GM18499 (cell line): ENCODE measurements at regions not wholly inside any gene's neighbourhood (a gene's known extent, or its start where the extent isn't known, plus 50 kb on each side); places are given as distances from the start of the nearest gene placed in this dataset.
"Not testable (repeated sequence)": the region's sequence is repeated elsewhere in the genome, so short reads cannot be mapped to it uniquely, and the experiment has no call there.

ENCODE experiments used
- ATAC-seq: cut with Tn5 transposase; IDR thresholded peaks from one replicate; pipeline ENCODE4 v1.9.1; 2021; ENCODE audit warnings: moderate number of reproducible peaks; ENCODE audit not compliant: insufficient read depth, unreplicated experiment

GRCh38 chr4:81704461-81704860, 232.8 kb upstream of the RASGEF1B start:
- no peak for ATAC-seq

GRCh38 chr4:81700189-81700588, 228.5 kb upstream of the RASGEF1B start:
- no peak for ATAC-seq

DNA sequence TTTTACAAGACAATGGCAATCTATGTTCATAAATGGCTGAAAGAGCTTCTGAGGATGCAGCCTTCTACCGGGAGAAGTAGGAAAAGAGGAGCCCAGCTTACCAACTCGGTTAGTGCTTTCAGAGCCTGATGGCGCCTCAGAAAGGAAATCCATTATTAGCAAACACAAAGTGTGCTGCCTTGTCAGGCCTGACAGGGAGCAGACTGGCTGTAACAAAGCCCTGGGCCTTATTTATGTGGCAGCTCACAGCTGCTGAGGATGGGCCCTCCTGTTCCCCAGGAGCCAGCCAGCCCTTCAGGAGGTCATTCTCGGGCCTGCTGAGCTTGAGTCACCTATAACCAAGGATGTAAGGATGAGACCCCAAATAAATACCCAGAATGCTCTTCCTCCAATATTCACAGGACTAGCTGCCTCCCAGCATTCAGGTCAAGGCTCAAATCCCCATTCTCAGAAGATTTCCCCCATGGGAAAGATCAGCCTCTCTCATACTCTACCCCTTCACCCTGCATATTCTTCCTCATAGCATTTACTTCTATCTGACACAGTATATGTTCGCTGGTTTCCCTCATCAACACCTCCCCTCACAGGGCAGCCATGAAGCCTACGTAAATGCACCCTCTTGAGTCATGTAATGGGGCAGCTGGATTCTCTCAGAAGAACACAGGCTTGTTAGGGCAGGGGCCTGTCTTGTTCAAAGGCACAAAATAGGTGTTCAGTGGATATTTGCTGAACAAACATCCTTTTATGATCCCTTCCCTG, 227.0 kb upstream of the RASGEF1B start:
- no peak for ATAC-seq

DNA sequence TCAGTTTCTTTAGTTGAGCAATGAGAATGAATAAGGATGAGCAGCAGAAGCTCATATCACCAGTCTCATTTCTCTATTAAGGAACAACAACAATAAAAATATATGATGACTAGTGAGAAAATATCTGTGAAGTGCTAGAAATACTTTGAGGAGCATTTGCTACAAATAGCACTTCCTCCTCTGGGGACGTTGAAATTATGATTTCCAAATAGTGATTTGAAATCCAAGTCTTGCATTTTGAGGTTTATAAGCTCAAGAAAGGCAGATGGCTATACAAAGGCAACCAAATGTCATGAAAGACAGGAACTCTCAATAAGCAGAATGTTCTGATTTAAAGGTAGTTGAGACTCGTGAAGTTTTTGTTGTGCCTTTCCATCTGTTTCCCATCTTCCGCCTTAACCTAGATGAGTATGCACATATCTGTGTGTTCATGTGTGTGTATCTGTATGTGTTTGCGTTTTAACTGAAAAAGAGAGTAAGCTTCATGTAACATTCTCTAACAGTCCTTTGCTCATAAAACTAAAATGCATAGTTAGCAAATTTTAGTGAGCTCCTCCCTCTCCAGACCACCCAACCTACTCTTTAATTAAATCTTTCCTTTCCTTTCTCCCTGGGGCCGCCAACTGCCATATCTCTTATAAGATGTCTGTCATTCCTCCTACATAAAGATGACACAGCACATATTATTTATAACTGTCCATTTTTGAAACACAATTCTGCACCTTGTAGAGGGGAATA, 222.6 kb upstream of the RASGEF1B start:
- ATAC-seq = no peak

GRCh38 chr4:81690871-81691270, 219.2 kb upstream of the RASGEF1B start:
- no peak for ATAC-seq

GRCh38 chr4:81688085-81688484, 216.4 kb upstream of the RASGEF1B start:
- ATAC-seq = no peak

DNA sequence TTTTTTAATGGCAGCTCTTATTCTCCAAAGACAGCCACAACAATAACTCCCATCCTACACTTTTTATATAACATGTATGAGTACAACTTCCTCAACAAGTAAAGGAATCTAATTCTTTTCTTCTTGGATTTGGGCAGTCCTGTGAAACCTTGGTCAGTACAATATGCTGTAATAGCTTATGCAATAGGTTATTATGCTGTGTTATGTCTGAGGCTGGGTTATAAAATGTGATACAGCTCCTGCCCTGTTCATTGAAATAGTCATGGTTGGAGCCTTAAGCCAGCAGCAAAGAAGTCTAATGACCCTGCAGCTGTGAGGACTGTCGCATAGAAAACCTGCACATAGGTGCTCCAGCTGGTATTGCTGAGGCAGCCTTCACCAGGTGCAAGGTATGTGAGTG, 215.8 kb upstream of the RASGEF1B start:
- ATAC-seq = no peak

- ATAC-seq = no peak
Observed at GRCh38 chr4:81685104-81685503, 213.4 kb upstream of the RASGEF1B start.

DNA sequence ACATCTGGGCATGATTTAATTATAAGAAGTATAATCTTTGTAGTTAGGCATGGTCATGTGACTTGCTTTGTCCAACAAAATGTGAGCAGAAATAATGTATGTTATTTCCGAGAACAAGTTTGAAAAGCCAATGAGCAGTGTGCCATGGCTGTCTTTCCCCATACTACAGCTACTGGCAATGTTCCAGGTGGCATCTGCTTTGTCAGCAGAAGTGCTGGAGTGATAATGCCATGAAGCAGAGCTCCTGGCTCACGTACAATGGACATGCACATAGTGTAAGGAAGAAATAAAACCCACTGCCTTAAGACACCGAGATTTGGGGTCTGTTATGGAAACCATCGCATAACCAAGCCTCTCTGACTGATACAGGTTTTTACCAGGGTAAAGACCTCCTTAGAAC, 212.6 kb upstream of the RASGEF1B start:
- ATAC-seq = no peak

- ATAC-seq = no peak
Observed at GRCh38 chr4:81682492-81682891, 210.8 kb upstream of the RASGEF1B start.

DNA sequence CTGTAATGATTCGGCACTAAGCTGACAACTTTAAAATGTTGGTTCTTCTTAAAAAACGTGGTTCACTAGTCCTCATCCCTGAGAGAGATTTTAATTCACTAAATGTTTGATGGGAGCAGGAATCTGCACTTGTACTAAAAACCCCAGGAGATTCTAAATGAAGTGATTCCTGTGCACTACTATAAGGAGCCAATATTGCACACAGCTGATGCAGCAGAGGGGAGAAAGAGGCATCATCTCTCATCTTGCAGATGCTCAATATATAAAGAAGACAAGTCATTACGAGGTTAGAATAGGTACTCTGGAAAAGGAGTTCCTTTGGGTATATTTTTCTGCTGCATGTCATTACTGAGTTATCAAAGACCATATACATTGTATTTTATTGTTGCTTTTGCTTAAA, 207.6 kb upstream of the RASGEF1B start:
- no peak for ATAC-seq

GRCh38 chr4:81678801-81679200, 207.1 kb upstream of the RASGEF1B start:
- ATAC-seq = no peak

GRCh38 chr4:81676537-81676936, 204.8 kb upstream of the RASGEF1B start:
- no peak for ATAC-seq

GRCh38 chr4:81675791-81676393, 204.2 kb upstream of the RASGEF1B start:
- ATAC-seq = no peak

DNA sequence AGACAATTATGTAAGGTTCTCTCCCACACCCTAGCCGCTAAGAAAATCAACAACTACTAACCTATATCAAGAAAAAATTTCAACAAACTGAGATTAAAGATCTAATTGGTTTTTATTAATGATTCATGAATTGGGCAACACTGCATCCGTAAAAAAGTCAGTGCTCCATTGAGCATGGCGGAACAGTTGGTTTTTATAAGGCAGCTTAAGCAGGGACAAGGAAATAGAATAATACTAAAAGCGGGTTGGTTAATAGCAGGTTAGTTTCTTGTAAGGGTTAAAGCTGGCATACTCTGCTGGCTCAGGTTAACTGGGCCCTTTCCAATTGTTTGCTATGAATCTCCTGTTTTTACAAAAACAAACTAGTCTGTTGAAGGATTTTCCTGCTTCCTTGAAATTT, 202.3 kb upstream of the RASGEF1B start:
- no peak for ATAC-seq

- not testable (repeated sequence) for ATAC-seq
Observed at GRCh38 chr4:81668328-81668727, 196.6 kb upstream of the RASGEF1B start.

GRCh38 chr4:81667539-81667938, 195.8 kb upstream of the RASGEF1B start:
- no peak for ATAC-seq

DNA sequence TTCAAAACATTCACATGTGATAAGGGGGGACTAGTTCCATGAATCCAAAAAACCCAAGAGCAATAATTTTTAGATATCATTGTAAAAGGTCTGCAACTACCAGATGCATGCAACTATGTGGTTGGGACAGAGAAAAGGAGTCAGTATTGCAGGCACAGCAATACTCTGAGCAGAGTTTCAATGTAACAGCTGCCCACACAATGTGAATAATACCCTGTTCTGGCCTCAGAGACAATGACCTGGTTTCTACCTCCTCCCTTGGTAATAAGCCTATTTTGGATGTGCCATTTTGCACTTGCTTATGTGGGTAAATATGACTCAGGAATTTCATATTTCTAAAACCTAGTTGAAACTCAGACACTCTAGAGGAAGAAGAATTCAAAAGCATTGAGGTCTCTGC, 194.8 kb upstream of the RASGEF1B start:
- ATAC-seq = no peak

GRCh38 chr4:81665649-81666048, 193.9 kb upstream of the RASGEF1B start:
- ATAC-seq = no peak

DNA sequence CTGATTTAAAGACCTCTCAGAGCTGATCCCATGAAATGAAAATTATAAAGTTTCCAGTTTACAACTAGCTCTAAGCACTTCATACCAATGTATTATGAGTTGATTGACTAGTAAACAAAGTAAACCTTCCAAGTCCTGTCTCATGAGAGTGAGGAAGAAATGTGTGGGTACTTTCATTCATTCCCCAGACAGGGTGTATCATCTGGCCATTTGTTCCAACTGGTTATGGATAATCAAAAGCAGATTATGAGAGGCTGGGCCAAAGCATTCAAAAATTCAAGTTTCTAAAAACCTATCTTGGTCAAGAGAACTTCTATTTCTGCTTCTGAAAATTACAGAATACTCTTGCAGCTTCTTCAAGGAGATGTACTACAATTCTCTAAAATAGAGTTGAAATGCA, 193.3 kb upstream of the RASGEF1B start:
- no peak for ATAC-seq

DNA sequence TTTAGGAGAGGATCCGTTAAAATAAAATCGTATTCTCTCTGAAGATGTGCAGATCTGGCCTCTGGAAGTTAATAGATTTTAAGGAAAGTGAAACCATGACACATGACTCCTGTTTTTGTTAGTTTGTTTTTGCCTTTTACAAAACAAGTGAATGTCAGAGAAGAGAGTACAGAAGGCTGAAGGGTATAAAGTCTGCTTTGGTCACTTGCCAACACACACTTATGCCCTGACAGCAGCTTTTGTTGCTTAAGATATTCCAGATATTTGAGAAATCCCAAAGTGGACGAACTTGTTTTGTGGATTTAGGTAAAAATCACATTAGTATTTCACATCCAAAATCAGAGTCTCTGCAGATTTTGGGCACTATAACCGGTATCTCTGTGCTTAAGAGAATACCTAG, 192.4 kb upstream of the RASGEF1B start:
- no peak for ATAC-seq
